ENCODE measurements at regions not wholly inside any gene's neighbourhood (a gene's known extent, or its start where the extent isn't known, plus 50 kb on each side); places are given as distances from the start of the nearest gene placed in this dataset.

DNA sequence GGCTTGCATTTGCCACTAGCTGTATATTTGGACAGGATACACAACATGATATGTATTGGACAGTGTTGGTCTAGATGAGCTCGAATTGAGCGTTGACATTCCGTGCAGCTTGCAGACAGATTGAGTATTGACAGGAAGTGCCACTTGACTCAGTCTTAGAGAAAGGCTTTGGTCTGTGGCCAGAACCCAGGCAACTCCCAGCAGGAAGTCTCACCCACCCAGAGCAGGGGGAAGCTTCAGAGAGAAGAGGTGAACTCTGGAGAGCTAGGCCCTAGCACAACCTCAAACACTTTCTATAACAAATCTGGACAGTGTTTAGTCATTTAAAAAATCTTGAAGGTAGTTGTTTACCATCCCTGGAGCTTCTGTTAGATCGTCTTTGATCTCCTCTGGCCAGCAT, 280.5 kb downstream of the FBXW7 start:
- no peaks in the 10 kb centered on the region for H3K36me3 ChIP-seq (ENCODE audit: control insufficient read depth, insufficient read depth, low read length)
- H3K27ac ChIP-seq (ENCODE audit: low read length), result no peak overlapping the region
- no peak overlapping the region for H3K4me3 ChIP-seq (ENCODE audit: low read length)
- no peaks in the 10 kb centered on the region for H3K27me3 ChIP-seq (ENCODE audit: control insufficient read depth, insufficient read depth, low read length)
- no CpG with 5 or more reads among the region's 4 CpGs for WGBS (ENCODE audit: insufficient coverage, low lambda C conversion rate)
- no peaks in the 10 kb centered on the region for H3K4me1 ChIP-seq (ENCODE audit: control insufficient read depth, insufficient read depth, low read length)
- peaks cover under 1% of the 10 kb centered on the region for H3K9me3 ChIP-seq (ENCODE audit: control insufficient read depth, low read depth, low read length)
- no peak for DNase-seq

DNA sequence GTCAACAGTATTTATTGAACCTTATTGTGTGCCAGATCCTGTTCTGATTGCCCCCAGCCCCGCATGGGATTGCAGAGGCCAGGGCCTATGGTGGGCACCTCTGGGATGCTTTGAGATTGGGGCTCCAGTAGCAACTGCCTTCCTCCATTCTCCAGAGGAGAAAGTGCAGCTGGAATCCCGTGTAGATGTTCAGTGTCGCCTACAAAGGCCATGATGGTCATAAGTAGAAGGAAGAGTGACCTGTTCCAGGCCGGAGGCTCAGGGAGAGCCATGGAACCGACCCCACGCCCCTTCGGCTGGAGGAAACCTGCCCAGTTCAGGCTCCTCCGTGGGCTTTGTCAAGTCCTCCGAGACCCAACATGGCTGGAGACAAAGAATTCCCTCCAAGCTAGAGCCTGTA, 287.5 kb downstream of the FBXW7 start:
- Histone ChIP-seq H3K27ac (ENCODE audit: low read length) (no peak overlapping the region), H3K36me3 (ENCODE audit: control insufficient read depth, insufficient read depth, low read length) (no peaks in the 10 kb centered on the region), H3K27me3 (ENCODE audit: control insufficient read depth, insufficient read depth, low read length) (peaks cover 9% of the 10 kb centered on the region), H3K9me3 (ENCODE audit: control insufficient read depth, low read depth, low read length) (no peaks in the 10 kb centered on the region), H3K4me3 (ENCODE audit: low read length) (no peak overlapping the region), H3K4me1 (ENCODE audit: control insufficient read depth, insufficient read depth, low read length) (no peaks in the 10 kb centered on the region)
- no peak for DNase-seq
- no CpG with 5 or more reads among the region's 9 CpGs for WGBS (ENCODE audit: insufficient coverage, low lambda C conversion rate)

DNA sequence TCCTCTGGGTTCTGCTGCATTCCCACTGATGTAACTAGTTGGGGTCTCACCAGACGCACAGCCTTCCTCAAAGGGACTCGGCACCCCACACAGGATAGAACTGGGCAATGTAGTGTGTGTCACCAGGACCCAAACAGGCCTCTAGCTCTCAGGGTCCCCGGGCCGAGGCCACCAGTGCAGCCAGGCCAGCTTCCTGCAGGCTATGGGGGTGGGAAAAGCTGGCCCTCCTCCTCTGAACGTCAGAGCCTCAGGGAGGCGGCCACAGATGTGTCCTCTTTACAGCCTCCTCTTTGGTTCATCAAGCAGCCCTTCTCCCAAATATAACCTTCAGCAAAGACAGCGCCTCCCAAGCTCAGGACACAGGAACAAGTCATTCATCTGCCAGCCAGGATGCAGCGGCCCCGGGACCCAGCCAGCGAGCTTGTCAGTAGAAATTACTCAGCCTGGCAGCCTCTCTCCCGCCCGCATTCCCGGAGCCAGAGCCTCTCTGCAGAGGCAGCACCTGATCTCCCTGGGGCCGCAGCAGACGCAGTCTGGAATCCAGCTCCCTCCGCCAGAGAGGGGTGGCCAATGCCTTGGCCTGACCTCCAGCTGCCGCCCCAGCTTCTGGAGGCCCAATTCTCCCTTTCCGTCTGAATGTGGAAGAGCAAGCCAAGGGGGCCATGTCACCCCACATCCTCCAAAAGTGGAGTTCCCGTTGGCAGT, 288.5 kb downstream of the FBXW7 start:
- no peak overlapping the region for H3K4me3 ChIP-seq (ENCODE audit: low read length)
- no peaks in the 10 kb centered on the region for H3K4me1 ChIP-seq (ENCODE audit: control insufficient read depth, insufficient read depth, low read length)
- no peak overlapping the region for H3K27ac ChIP-seq (ENCODE audit: low read length)
- no peaks in the 10 kb centered on the region for H3K9me3 ChIP-seq (ENCODE audit: control insufficient read depth, low read depth, low read length)
- DNase-seq, result no peak
- no CpG with 5 or more reads among the region's 19 CpGs for WGBS (ENCODE audit: insufficient coverage, low lambda C conversion rate)
- H3K36me3 ChIP-seq (ENCODE audit: control insufficient read depth, insufficient read depth, low read length), result no peaks in the 10 kb centered on the region
- peaks cover 12% of the 10 kb centered on the region for H3K27me3 ChIP-seq (ENCODE audit: control insufficient read depth, insufficient read depth, low read length)

DNA sequence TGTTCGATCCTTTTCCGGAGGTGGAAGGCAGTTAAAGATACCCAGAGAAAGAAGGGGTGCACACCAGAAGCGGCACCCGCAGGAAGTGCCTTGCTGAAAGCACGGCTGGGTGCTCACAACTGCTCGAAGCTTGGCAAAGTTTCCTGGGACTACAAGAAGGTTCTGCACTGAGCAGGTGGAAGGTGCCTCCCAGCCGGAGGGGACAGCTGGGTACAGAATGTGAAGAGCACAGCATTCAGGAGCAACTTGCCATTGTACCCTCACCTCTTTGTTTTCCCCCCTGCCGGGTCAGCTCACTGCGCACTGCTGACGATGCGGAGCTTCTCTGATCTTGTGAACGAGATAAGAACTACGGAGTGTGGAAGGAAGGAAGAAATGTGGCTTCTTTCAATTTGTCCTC, 289.2 kb downstream of the FBXW7 start:
- H3K4me3 ChIP-seq (ENCODE audit: low read length), result no peak overlapping the region
- no peaks in the 10 kb centered on the region for H3K4me1 ChIP-seq (ENCODE audit: control insufficient read depth, insufficient read depth, low read length)
- H3K36me3 ChIP-seq (ENCODE audit: control insufficient read depth, insufficient read depth, low read length), result no peaks in the 10 kb centered on the region
- H3K9me3 ChIP-seq (ENCODE audit: control insufficient read depth, low read depth, low read length), result no peaks in the 10 kb centered on the region
- 100% methylated on average over 1 of the region's 13 CpGs for WGBS (ENCODE audit: insufficient coverage, low lambda C conversion rate)
- DNase-seq, result no peak
- H3K27me3 ChIP-seq (ENCODE audit: control insufficient read depth, insufficient read depth, low read length), result peaks cover 12% of the 10 kb centered on the region
- no peak overlapping the region for H3K27ac ChIP-seq (ENCODE audit: low read length)

DNA sequence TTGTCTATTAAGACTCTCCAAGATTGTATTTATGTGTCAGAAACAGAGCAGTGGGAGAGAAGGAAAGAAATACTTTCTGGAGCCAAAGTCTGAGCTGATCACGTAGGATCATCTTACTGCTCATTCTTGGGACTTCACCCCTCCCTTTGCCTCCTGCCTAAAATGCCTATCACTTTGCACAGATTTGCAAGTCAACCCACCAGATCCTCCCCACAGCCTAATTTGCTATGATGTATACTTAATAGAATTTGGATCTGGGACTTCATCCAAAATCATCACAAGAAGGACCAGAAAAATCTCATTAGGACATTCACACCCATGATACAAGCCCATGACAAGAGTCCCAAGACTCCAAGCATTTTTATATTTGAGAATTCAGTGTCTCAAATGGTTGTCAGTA, 290.2 kb downstream of the FBXW7 start:
- H3K4me3 ChIP-seq (ENCODE audit: low read length), result no peak overlapping the region
- no peaks in the 10 kb centered on the region for H3K4me1 ChIP-seq (ENCODE audit: control insufficient read depth, insufficient read depth, low read length)
- no CpG with 5 or more reads among the region's 1 CpG for WGBS (ENCODE audit: insufficient coverage, low lambda C conversion rate)
- no peak overlapping the region for H3K27ac ChIP-seq (ENCODE audit: low read length)
- peaks cover 12% of the 10 kb centered on the region for H3K27me3 ChIP-seq (ENCODE audit: control insufficient read depth, insufficient read depth, low read length)
- no peak for DNase-seq
- no peaks in the 10 kb centered on the region for H3K9me3 ChIP-seq (ENCODE audit: control insufficient read depth, low read depth, low read length)
- no peaks in the 10 kb centered on the region for H3K36me3 ChIP-seq (ENCODE audit: control insufficient read depth, insufficient read depth, low read length)

DNA sequence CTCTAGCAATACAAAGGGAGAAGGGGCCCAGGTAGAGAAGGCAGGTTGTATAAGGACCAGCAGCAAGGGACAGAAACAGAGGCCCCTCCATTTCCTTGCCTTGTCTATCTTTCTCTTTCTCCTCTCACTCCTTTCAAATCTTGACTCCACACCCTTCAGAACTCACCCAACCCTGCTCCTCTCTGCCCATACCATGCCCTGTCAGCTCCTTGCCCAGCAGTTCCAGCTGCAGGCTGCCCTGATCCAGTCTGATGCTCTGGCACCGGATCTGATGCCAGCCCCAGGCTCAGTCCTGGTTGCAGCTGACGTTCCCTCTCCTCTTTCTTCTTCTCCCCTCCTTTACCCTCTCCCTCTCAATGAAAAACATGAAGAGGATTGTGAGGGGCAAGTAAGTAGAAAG, 291.2 kb downstream of the FBXW7 start:
- H3K9me3 ChIP-seq (ENCODE audit: control insufficient read depth, low read depth, low read length), result no peaks in the 10 kb centered on the region
- no CpG with 5 or more reads among the region's 2 CpGs for WGBS (ENCODE audit: insufficient coverage, low lambda C conversion rate)
- no peak overlapping the region for H3K4me3 ChIP-seq (ENCODE audit: low read length)
- no peak for DNase-seq
- H3K27ac ChIP-seq (ENCODE audit: low read length), result no peak overlapping the region
- no peaks in the 10 kb centered on the region for H3K36me3 ChIP-seq (ENCODE audit: control insufficient read depth, insufficient read depth, low read length)
- H3K4me1 ChIP-seq (ENCODE audit: control insufficient read depth, insufficient read depth, low read length), result no peaks in the 10 kb centered on the region
- H3K27me3 ChIP-seq (ENCODE audit: control insufficient read depth, insufficient read depth, low read length), result peaks cover 12% of the 10 kb centered on the region

DNA sequence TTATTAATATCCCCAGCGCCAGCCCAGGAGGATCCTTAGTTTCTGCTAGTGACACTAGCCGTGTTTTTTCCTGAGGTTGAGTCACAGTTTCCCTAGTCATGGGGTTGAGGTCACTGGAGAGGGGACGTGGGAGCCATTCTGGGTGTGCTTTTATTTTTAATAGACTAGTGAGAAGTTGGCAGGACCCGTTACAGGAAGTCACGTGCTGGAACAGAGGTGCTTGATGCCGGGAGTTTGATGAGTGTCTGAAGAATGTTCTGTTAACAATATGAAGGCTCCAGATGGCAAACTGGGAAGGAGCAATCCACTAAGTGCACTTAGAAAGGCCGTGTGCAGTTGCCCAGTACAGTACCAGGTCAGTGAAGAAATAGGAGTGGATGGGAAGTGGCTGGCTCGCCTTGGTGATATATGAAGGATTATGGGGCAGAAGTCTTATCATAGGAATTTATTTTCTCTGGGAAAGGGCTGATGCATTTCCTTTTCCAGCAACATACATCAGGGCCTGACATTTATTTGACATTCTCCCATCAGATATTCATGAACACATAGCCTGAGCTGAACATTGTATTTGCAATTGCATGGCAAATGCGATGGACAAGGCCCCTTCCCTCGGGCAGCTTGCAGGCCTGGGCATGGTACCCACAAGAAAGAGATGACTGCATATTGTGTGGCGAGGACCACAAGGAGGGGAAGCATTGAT, 291.8 kb downstream of the FBXW7 start:
- no peaks in the 10 kb centered on the region for H3K36me3 ChIP-seq (ENCODE audit: control insufficient read depth, insufficient read depth, low read length)
- no peak overlapping the region for H3K27ac ChIP-seq (ENCODE audit: low read length)
- H3K9me3 ChIP-seq (ENCODE audit: control insufficient read depth, low read depth, low read length), result no peaks in the 10 kb centered on the region
- H3K4me3 ChIP-seq (ENCODE audit: low read length), result no peak overlapping the region
- H3K27me3 ChIP-seq (ENCODE audit: control insufficient read depth, insufficient read depth, low read length), result peaks cover 12% of the 10 kb centered on the region
- no peaks in the 10 kb centered on the region for H3K4me1 ChIP-seq (ENCODE audit: control insufficient read depth, insufficient read depth, low read length)
- WGBS (ENCODE audit: insufficient coverage, low lambda C conversion rate), result no CpG with 5 or more reads among the region's 11 CpGs
- DNase-seq, result no peak

DNA sequence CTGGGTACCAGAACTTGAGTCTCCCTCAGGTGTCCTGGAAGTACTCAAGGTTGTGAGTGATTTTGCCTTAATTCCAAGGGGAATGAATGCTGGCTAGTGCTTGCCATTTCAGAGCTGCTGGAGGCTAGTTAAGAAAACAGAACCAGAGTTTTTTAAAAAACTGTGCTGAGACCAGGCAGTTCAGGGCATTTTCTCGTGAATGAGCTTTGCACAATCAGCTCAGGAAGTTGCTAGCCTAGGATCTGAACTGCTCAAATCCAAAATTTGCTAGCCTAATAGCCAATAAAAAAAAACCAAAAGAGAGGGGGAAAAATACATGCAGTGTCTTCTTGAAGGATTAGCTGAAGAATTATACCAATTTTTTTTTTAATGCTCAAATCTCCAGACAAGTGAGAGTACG, 292.7 kb downstream of the FBXW7 start:
- WGBS (ENCODE audit: insufficient coverage, low lambda C conversion rate), result 66% methylated on average over 2 of the region's 2 CpGs
- H3K27ac ChIP-seq (ENCODE audit: low read length), result no peak overlapping the region
- no peaks in the 10 kb centered on the region for H3K36me3 ChIP-seq (ENCODE audit: control insufficient read depth, insufficient read depth, low read length)
- no peaks in the 10 kb centered on the region for H3K4me1 ChIP-seq (ENCODE audit: control insufficient read depth, insufficient read depth, low read length)
- H3K4me3 ChIP-seq (ENCODE audit: low read length), result no peak overlapping the region
- DNase-seq, result no peak
- peaks cover 12% of the 10 kb centered on the region for H3K27me3 ChIP-seq (ENCODE audit: control insufficient read depth, insufficient read depth, low read length)
- H3K9me3 ChIP-seq (ENCODE audit: control insufficient read depth, low read depth, low read length), result no peaks in the 10 kb centered on the region

DNA sequence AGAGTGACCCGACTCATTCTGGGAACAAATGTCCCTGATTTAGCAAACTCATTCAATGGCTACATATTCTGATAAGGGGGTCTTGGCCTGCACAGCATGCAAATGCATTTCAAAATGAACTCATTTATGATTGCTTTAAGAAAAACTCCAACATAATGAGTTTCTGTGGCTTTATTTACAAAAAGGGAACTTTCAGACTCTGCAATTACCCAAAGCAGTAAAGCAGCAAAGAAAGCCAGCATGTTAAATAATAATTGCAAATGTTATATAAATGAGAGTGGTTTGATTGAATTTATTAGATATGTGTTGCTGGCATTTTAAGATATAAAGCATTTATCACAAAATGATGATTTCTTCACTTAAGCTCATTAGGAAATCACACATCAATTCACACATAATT, 295.7 kb downstream of the FBXW7 start:
- H3K4me1 ChIP-seq (ENCODE audit: control insufficient read depth, insufficient read depth, low read length), result no peaks in the 10 kb centered on the region
- no peak overlapping the region for H3K4me3 ChIP-seq (ENCODE audit: low read length)
- no peak overlapping the region for H3K27ac ChIP-seq (ENCODE audit: low read length)
- no peak for DNase-seq
- H3K9me3 ChIP-seq (ENCODE audit: control insufficient read depth, low read depth, low read length), result no peaks in the 10 kb centered on the region
- peaks cover 7% of the 10 kb centered on the region for H3K27me3 ChIP-seq (ENCODE audit: control insufficient read depth, insufficient read depth, low read length)
- H3K36me3 ChIP-seq (ENCODE audit: control insufficient read depth, insufficient read depth, low read length), result no peaks in the 10 kb centered on the region
- no CpG with 5 or more reads among the region's 1 CpG for WGBS (ENCODE audit: insufficient coverage, low lambda C conversion rate)

DNA sequence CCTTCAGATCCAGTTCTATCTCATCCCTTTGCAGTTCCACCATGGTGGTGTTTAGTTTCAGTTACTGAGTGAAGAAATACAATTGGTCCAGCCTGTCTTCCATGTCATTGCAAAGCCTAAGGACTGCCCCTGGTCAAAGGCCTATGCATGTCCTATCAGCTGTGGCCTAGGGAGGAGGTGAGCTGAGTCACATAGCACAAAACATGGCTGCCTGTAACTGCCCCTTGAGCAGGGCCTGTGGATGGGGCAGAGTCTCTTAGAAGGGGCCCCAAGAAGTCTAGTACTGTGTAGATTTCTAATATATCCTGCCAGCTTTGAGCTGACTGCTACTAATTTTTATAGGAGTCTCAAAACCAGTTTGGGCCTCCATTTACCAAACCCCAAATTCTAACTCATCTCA, 296.7 kb downstream of the FBXW7 start:
- Histone ChIP-seq H3K9me3 (ENCODE audit: control insufficient read depth, low read depth, low read length) (no peaks in the 10 kb centered on the region), H3K4me3 (ENCODE audit: low read length) (no peak overlapping the region), H3K4me1 (ENCODE audit: control insufficient read depth, insufficient read depth, low read length) (no peaks in the 10 kb centered on the region), H3K36me3 (ENCODE audit: control insufficient read depth, insufficient read depth, low read length) (no peaks in the 10 kb centered on the region), H3K27ac (ENCODE audit: low read length) (no peak overlapping the region), H3K27me3 (ENCODE audit: control insufficient read depth, insufficient read depth, low read length) (peaks cover 5% of the 10 kb centered on the region)
- DNase-seq, result no peak

DNA sequence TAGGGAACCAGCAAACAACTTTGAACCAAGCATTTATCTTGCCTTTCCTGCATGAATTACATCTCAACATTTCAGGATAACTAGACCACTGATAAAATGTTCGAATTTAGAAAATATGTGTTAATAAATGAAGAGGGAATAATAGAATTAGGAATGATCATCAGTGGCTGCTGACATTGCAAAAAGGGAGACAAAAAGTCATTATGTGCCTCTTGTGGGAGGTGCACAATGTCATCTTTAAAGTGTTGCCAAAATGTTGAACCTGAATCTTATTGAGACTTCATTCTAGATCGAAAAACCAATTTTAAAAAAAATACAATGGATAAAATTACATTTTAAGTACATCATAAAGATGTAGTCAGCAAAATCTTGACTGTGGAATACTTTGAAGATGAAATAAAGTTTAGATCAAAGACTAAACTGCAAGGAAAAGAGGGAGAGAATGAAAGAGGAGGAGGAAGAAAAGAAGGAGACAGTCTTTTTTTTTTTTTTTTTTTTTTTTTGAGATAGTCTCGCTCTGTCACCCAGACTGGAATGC, 299.3 kb downstream of the FBXW7 start:
- 100% methylated on average over 2 of the region's 3 CpGs for WGBS (ENCODE audit: insufficient coverage, low lambda C conversion rate)
- Histone ChIP-seq H3K4me3 (ENCODE audit: low read length) (no peak overlapping the region), H3K9me3 (ENCODE audit: control insufficient read depth, low read depth, low read length) (no peaks in the 10 kb centered on the region), H3K36me3 (ENCODE audit: control insufficient read depth, insufficient read depth, low read length) (no peaks in the 10 kb centered on the region), H3K27me3 (ENCODE audit: control insufficient read depth, insufficient read depth, low read length) (no peaks in the 10 kb centered on the region), H3K27ac (ENCODE audit: low read length) (no peak overlapping the region), H3K4me1 (ENCODE audit: control insufficient read depth, insufficient read depth, low read length) (no peaks in the 10 kb centered on the region)
- no peak for DNase-seq

Data from large intestine (tissue), 3 donors.